ENCODE measurements at regions not wholly inside any gene's neighbourhood (a gene's known extent, or its start where the extent isn't known, plus 50 kb on each side); places are given as distances from the start of the nearest gene placed in this dataset.

GRCh38 chr7:13257661-13258060 lies 570.2 kb downstream of the ARL4A start:
- no peak overlapping the region for H2AFZ ChIP-seq (ENCODE audit: low read length)
- H2BK15ac ChIP-seq (ENCODE audit: low read length) = no peak overlapping the region
- no peak overlapping the region for H2BK5ac ChIP-seq (ENCODE audit: low read length)
- no peak overlapping the region for H3K27ac ChIP-seq (replicated peaks; ENCODE audit: low read length)
- no peak overlapping the region for H3K14ac ChIP-seq (ENCODE audit: low read length)
- no peak overlapping the region for H2AK5ac ChIP-seq (ENCODE audit: low read depth, low read length)
- no peak overlapping the region for H3K4ac ChIP-seq (ENCODE audit: low read length)
- no peak overlapping the region for H4K91ac ChIP-seq (ENCODE audit: low read depth, low read length, poor library complexity)
- no CpG with 5 or more reads among the region's 6 CpGs for WGBS, 2 donors (ENCODE audit: extremely low coverage in 2 of 2, insufficient read length in 2 of 2, insufficient replicate concordance in 1 of 2)
- DNase-seq (ENCODE audit: low spot score) = no peak
- no peaks in the 10 kb centered on the region for H3K27me3 ChIP-seq (ENCODE audit: control insufficient read depth in 3 of 3, insufficient read depth in 3 of 3, low read depth in 1 of 3, low read length in 3 of 3)
- H3K9me3 ChIP-seq (replicated peaks in 1 of 2; ENCODE audit: control insufficient read depth in 2 of 2, insufficient read depth in 1 of 2, low read depth in 1 of 2, low read length in 2 of 2) = no peaks in the 10 kb centered on the region
- H3K4me3 ChIP-seq (ENCODE audit: low read length in 2 of 2) = no peak overlapping the region
- H2BK12ac ChIP-seq (ENCODE audit: low read length) = no peak overlapping the region
- no peak overlapping the region for H3K9ac ChIP-seq (ENCODE audit: low read depth, low read length, poor library complexity)
- no peak overlapping the region for H2BK120ac ChIP-seq (ENCODE audit: low read depth, low read length)
- H3K18ac ChIP-seq (ENCODE audit: low read length) = no peak overlapping the region
- no peak overlapping the region for H4K8ac ChIP-seq (ENCODE audit: low read depth, low read length)
- no peaks in the 10 kb centered on the region for H3K36me3 ChIP-seq (replicated peaks in 1 of 2; ENCODE audit: control insufficient read depth in 2 of 2, insufficient read depth in 2 of 2, low read length in 2 of 2)
- no peaks in the 10 kb centered on the region for H3K79me1 ChIP-seq (ENCODE audit: low read depth, low read length)
- H3K4me2 ChIP-seq (ENCODE audit: insufficient read depth, low read length, poor library complexity, severe bottlenecking) = no peak overlapping the region
- H3K4me1 ChIP-seq (ENCODE audit: control insufficient read depth in 2 of 2, insufficient read depth in 1 of 2, low read depth in 1 of 2, low read length in 2 of 2) = peaks cover 2 to 10% of the 10 kb centered on the region in 2 donors
- H3K23ac ChIP-seq (ENCODE audit: low read depth, low read length, poor library complexity) = no peak overlapping the region

GRCh38 chr7:13258386-13258785 lies 571.0 kb downstream of the ARL4A start:
- no peaks in the 10 kb centered on the region for H3K9me3 ChIP-seq (replicated peaks in 1 of 2; ENCODE audit: control insufficient read depth in 2 of 2, insufficient read depth in 1 of 2, low read depth in 1 of 2, low read length in 2 of 2)
- no peaks in the 10 kb centered on the region for H3K36me3 ChIP-seq (replicated peaks in 1 of 2; ENCODE audit: control insufficient read depth in 2 of 2, insufficient read depth in 2 of 2, low read length in 2 of 2)
- no peak overlapping the region for H2BK15ac ChIP-seq (ENCODE audit: low read length)
- no peak overlapping the region for H3K4ac ChIP-seq (ENCODE audit: low read length)
- H2AFZ ChIP-seq (ENCODE audit: low read length) = no peak overlapping the region
- no peak overlapping the region for H3K18ac ChIP-seq (ENCODE audit: low read length)
- H2AK5ac ChIP-seq (ENCODE audit: low read depth, low read length) = no peak overlapping the region
- no peak overlapping the region for H3K14ac ChIP-seq (ENCODE audit: low read length)
- H3K9ac ChIP-seq (ENCODE audit: low read depth, low read length, poor library complexity) = no peak overlapping the region
- no CpG with 5 or more reads among the region's 2 CpGs for WGBS, 2 donors (ENCODE audit: extremely low coverage in 2 of 2, insufficient read length in 2 of 2, insufficient replicate concordance in 1 of 2)
- no peak overlapping the region for H3K23ac ChIP-seq (ENCODE audit: low read depth, low read length, poor library complexity)
- peaks cover 2 to 13% of the 10 kb centered on the region in 2 donors for H3K4me1 ChIP-seq (ENCODE audit: control insufficient read depth in 2 of 2, insufficient read depth in 1 of 2, low read depth in 1 of 2, low read length in 2 of 2)
- H3K4me3 ChIP-seq (ENCODE audit: low read length in 2 of 2) = no peak overlapping the region
- no peak overlapping the region for H2BK12ac ChIP-seq (ENCODE audit: low read length)
- no peak overlapping the region for H3K4me2 ChIP-seq (ENCODE audit: insufficient read depth, low read length, poor library complexity, severe bottlenecking)
- H3K27ac ChIP-seq (replicated peaks; ENCODE audit: low read length) = no peak overlapping the region
- H4K91ac ChIP-seq (ENCODE audit: low read depth, low read length, poor library complexity) = no peak overlapping the region
- no peaks in the 10 kb centered on the region for H3K79me1 ChIP-seq (ENCODE audit: low read depth, low read length)
- no peak overlapping the region for H4K8ac ChIP-seq (ENCODE audit: low read depth, low read length)
- H2BK5ac ChIP-seq (ENCODE audit: low read length) = no peak overlapping the region
- no peak overlapping the region for H2BK120ac ChIP-seq (ENCODE audit: low read depth, low read length)
- H3K27me3 ChIP-seq (ENCODE audit: control insufficient read depth in 3 of 3, insufficient read depth in 3 of 3, low read depth in 1 of 3, low read length in 3 of 3) = no peaks in the 10 kb centered on the region
- no peak for DNase-seq (ENCODE audit: low spot score)

GRCh38 chr7:13259930-13260329 lies 572.5 kb downstream of the ARL4A start:
- no peaks in the 10 kb centered on the region for H3K36me3 ChIP-seq (replicated peaks in 1 of 2; ENCODE audit: control insufficient read depth in 2 of 2, insufficient read depth in 2 of 2, low read length in 2 of 2)
- no peak overlapping the region for H3K27ac ChIP-seq (replicated peaks; ENCODE audit: low read length)
- no peak overlapping the region for H2AK5ac ChIP-seq (ENCODE audit: low read depth, low read length)
- no peak overlapping the region for H2BK15ac ChIP-seq (ENCODE audit: low read length)
- H4K91ac ChIP-seq (ENCODE audit: low read depth, low read length, poor library complexity) = no peak overlapping the region
- DNase-seq (ENCODE audit: low spot score) = no peak
- peak overlapping the region; percentile 65 for H2AFZ ChIP-seq (ENCODE audit: low read length)
- H3K4me2 ChIP-seq (ENCODE audit: insufficient read depth, low read length, poor library complexity, severe bottlenecking) = no peak overlapping the region
- H3K27me3 ChIP-seq (ENCODE audit: control insufficient read depth in 3 of 3, insufficient read depth in 3 of 3, low read depth in 1 of 3, low read length in 3 of 3) = no peaks in the 10 kb centered on the region
- no peaks in the 10 kb centered on the region for H3K79me1 ChIP-seq (ENCODE audit: low read depth, low read length)
- no peak overlapping the region for H2BK120ac ChIP-seq (ENCODE audit: low read depth, low read length)
- H2BK5ac ChIP-seq (ENCODE audit: low read length) = no peak overlapping the region
- H3K4me1 ChIP-seq (ENCODE audit: control insufficient read depth in 2 of 2, insufficient read depth in 1 of 2, low read depth in 1 of 2, low read length in 2 of 2) = peaks cover 0 to 13% of the 10 kb centered on the region in 2 donors
- H3K23ac ChIP-seq (ENCODE audit: low read depth, low read length, poor library complexity) = no peak overlapping the region
- H3K4ac ChIP-seq (ENCODE audit: low read length) = no peak overlapping the region
- H3K9ac ChIP-seq (ENCODE audit: low read depth, low read length, poor library complexity) = no peak overlapping the region
- H3K9me3 ChIP-seq (replicated peaks in 1 of 2; ENCODE audit: control insufficient read depth in 2 of 2, insufficient read depth in 1 of 2, low read depth in 1 of 2, low read length in 2 of 2) = no peaks in the 10 kb centered on the region
- H3K14ac ChIP-seq (ENCODE audit: low read length) = no peak overlapping the region
- no peak overlapping the region for H3K18ac ChIP-seq (ENCODE audit: low read length)
- no peak overlapping the region for H4K8ac ChIP-seq (ENCODE audit: low read depth, low read length)
- no peak overlapping the region for H2BK12ac ChIP-seq (ENCODE audit: low read length)
- H3K4me3 ChIP-seq (ENCODE audit: low read length in 2 of 2) = no peak overlapping the region

GRCh38 chr7:13262929-13263530 lies 575.6 kb downstream of the ARL4A start:
- H3K18ac ChIP-seq (ENCODE audit: low read length) = no peak overlapping the region
- no peak overlapping the region for H2AK5ac ChIP-seq (ENCODE audit: low read depth, low read length)
- H3K27ac ChIP-seq (replicated peaks; ENCODE audit: low read length) = no peak overlapping the region
- no peaks in the 10 kb centered on the region for H3K79me1 ChIP-seq (ENCODE audit: low read depth, low read length)
- H3K14ac ChIP-seq (ENCODE audit: low read length) = no peak overlapping the region
- H3K4ac ChIP-seq (ENCODE audit: low read length) = no peak overlapping the region
- no CpG with 5 or more reads among the region's 4 CpGs for WGBS, 2 donors (ENCODE audit: extremely low coverage in 2 of 2, insufficient read length in 2 of 2, insufficient replicate concordance in 1 of 2)
- H3K9me3 ChIP-seq (replicated peaks in 1 of 2; ENCODE audit: control insufficient read depth in 2 of 2, insufficient read depth in 1 of 2, low read depth in 1 of 2, low read length in 2 of 2) = no peaks in the 10 kb centered on the region
- H3K36me3 ChIP-seq (replicated peaks in 1 of 2; ENCODE audit: control insufficient read depth in 2 of 2, insufficient read depth in 2 of 2, low read length in 2 of 2) = no peaks in the 10 kb centered on the region
- no peak overlapping the region for H2BK12ac ChIP-seq (ENCODE audit: low read length)
- H3K27me3 ChIP-seq (ENCODE audit: control insufficient read depth in 3 of 3, insufficient read depth in 3 of 3, low read depth in 1 of 3, low read length in 3 of 3) = no peaks in the 10 kb centered on the region
- no peak overlapping the region for H3K4me3 ChIP-seq (ENCODE audit: low read length in 2 of 2)
- peak; percentile 20 for DNase-seq (ENCODE audit: low spot score)
- H2BK15ac ChIP-seq (ENCODE audit: low read length) = no peak overlapping the region
- H3K4me2 ChIP-seq (ENCODE audit: insufficient read depth, low read length, poor library complexity, severe bottlenecking) = no peak overlapping the region
- no peak overlapping the region for H4K8ac ChIP-seq (ENCODE audit: low read depth, low read length)
- H4K91ac ChIP-seq (ENCODE audit: low read depth, low read length, poor library complexity) = no peak overlapping the region
- H2AFZ ChIP-seq (ENCODE audit: low read length) = no peak overlapping the region
- H3K4me1 ChIP-seq (ENCODE audit: control insufficient read depth in 2 of 2, insufficient read depth in 1 of 2, low read depth in 1 of 2, low read length in 2 of 2) = peaks cover 0 to 13% of the 10 kb centered on the region in 2 donors
- no peak overlapping the region for H3K9ac ChIP-seq (ENCODE audit: low read depth, low read length, poor library complexity)
- H2BK5ac ChIP-seq (ENCODE audit: low read length) = no peak overlapping the region
- no peak overlapping the region for H3K23ac ChIP-seq (ENCODE audit: low read depth, low read length, poor library complexity)
- no peak overlapping the region for H2BK120ac ChIP-seq (ENCODE audit: low read depth, low read length)

All from neuronal stem cell (in vitro differentiated cells).